H9 (cell line): ENCODE measurements at regions not wholly inside any gene's neighbourhood (a gene's known extent, or its start where the extent isn't known, plus 50 kb on each side); places are given as distances from the start of the nearest gene placed in this dataset.

ENCODE experiments used
- DNase-seq: peaks from one replicate; pipeline ENCODE4 v3.0.0-alpha.2; 2017
- H2AFZ ChIP-seq: one replicate; pipeline ENCODE4 v1.6.1; 2013; ENCODE audit warnings: mild to moderate bottlenecking, low read length, control low read depth, moderate library complexity
- H2AK5ac ChIP-seq: 2 replicates; pipeline ENCODE4 v1.6.1; 2013; ENCODE audit warnings: low read length, control low read depth, mixed read lengths; ENCODE audit not compliant: insufficient read length
- H2BK120ac ChIP-seq: one replicate; pipeline ENCODE4 v1.6.1; 2013; ENCODE audit warnings: low read depth, mild to moderate bottlenecking, low read length, control low read depth, inconsistent platforms; ENCODE audit not compliant: poor library complexity, severe bottlenecking
- H2BK12ac ChIP-seq: 2 replicates; pipeline ENCODE4 v1.6.1; 2013; ENCODE audit warnings: low read length, control low read depth, mixed read lengths, low read depth; ENCODE audit not compliant: insufficient read length
- H2BK15ac ChIP-seq: 2 replicates; pipeline ENCODE4 v1.6.1; 2013; ENCODE audit warnings: low read depth, low read length, control low read depth
- H2BK20ac ChIP-seq: one replicate; pipeline ENCODE4 v1.6.1; 2013; ENCODE audit warnings: low read depth, mild to moderate bottlenecking, low read length, control low read depth, inconsistent platforms; ENCODE audit not compliant: poor library complexity, severe bottlenecking
- H2BK5ac ChIP-seq: 2 replicates; pipeline ENCODE4 v1.6.1; 2013; ENCODE audit warnings: low read length, control low read depth, mixed read lengths; ENCODE audit not compliant: insufficient read length
- H3K14ac ChIP-seq: 2 replicates; pipeline ENCODE4 v1.6.1; 2013; ENCODE audit warnings: low read length, control low read depth; ENCODE audit not compliant: insufficient read depth
- H3K18ac ChIP-seq: 2 replicates; pipeline ENCODE4 v1.6.1; 2013; ENCODE audit warnings: low read depth, mild to moderate bottlenecking, mixed read lengths, low read length, control low read depth; ENCODE audit not compliant: insufficient read length
- H3K23ac ChIP-seq: 2 replicates; pipeline ENCODE4 v1.6.1; 2013; ENCODE audit warnings: low read length, control low read depth, mixed read lengths, low read depth; ENCODE audit not compliant: insufficient read length
- H3K23me2 ChIP-seq: 2 replicates; pipeline ENCODE4 v1.6.1; 2013; ENCODE audit warnings: low read depth, mild to moderate bottlenecking, mixed read lengths, low read length, control low read depth; ENCODE audit not compliant: insufficient read length, poor library complexity, severe bottlenecking
- H3K27ac ChIP-seq: 2 replicates; pipeline ENCODE4 v1.5.1; 2013; ENCODE audit warnings: low read length, control low read depth, mixed read lengths, low read depth; ENCODE audit not compliant: insufficient read length
- H3K27me3 ChIP-seq: 2 replicates; pipeline ENCODE4 v1.6.1; 2013; ENCODE audit warnings: low read length, control low read depth, inconsistent platforms; ENCODE audit not compliant: insufficient read depth
- H3K4ac ChIP-seq: 2 replicates; pipeline ENCODE4 v1.6.1; 2013; ENCODE audit warnings: low read depth, mild to moderate bottlenecking, control low read depth, inconsistent platforms, low read length, moderate library complexity
- H3K4me1 ChIP-seq: 2 replicates; pipeline ENCODE4 v1.6.1; 2013; ENCODE audit warnings: low read length, control low read depth, inconsistent platforms; ENCODE audit not compliant: insufficient read depth
- H3K4me2 ChIP-seq: 2 replicates; pipeline ENCODE4 v1.6.1; 2013; ENCODE audit warnings: low read length, control low read depth, mixed read lengths; ENCODE audit not compliant: insufficient read length, insufficient read depth
- H3K56ac ChIP-seq: 2 replicates; pipeline ENCODE4 v1.6.1; 2013; ENCODE audit warnings: low read depth, mild to moderate bottlenecking, mixed read lengths, low read length, control low read depth; ENCODE audit not compliant: insufficient read length
- H3K79me1 ChIP-seq: 2 replicates; pipeline ENCODE4 v1.6.1; 2013; ENCODE audit warnings: low read depth, mild to moderate bottlenecking, moderate library complexity, low read length, control low read depth, inconsistent platforms; ENCODE audit not compliant: insufficient read depth, poor library complexity, severe bottlenecking
- H3K79me2 ChIP-seq: 2 replicates; pipeline ENCODE4 v1.6.1; 2013; ENCODE audit warnings: low read length, control low read depth, inconsistent platforms; ENCODE audit not compliant: insufficient read depth
- H3K9ac ChIP-seq: 2 replicates; pipeline ENCODE4 v1.6.1; 2013; ENCODE audit warnings: low read length, control low read depth, mixed read lengths; ENCODE audit not compliant: insufficient read length; ENCODE audit errors: extremely low read depth
- H3K9me3 ChIP-seq: one replicate; pipeline ENCODE4 v1.6.1; 2013; ENCODE audit warnings: low read depth, low read length, inconsistent platforms; ENCODE audit not compliant: control insufficient read depth
- H3T11ph ChIP-seq: one replicate; pipeline ENCODE4 v1.6.1; 2013; ENCODE audit warnings: mild to moderate bottlenecking, low read length, control low read depth, inconsistent platforms
- H4K20me1 ChIP-seq: one replicate; pipeline ENCODE4 v1.6.1; 2013; ENCODE audit not compliant: control insufficient read depth, insufficient read length, insufficient read depth
- H4K5ac ChIP-seq: 2 replicates; pipeline ENCODE4 v1.6.1; 2013; ENCODE audit warnings: low read depth, mild to moderate bottlenecking, mixed read lengths, low read length, control low read depth; ENCODE audit not compliant: insufficient read length
- H4K8ac ChIP-seq: replicated peaks from 2 replicates; pipeline ENCODE4 v1.6.1; 2013; ENCODE audit warnings: low read length, control low read depth, mixed read lengths, low read depth; ENCODE audit not compliant: insufficient read length
- H4K91ac ChIP-seq: 2 replicates; pipeline ENCODE4 v1.6.1; 2013; ENCODE audit warnings: low read depth, mild to moderate bottlenecking, moderate library complexity, mixed read lengths, low read length, control low read depth; ENCODE audit not compliant: insufficient read length
- H3K27ac Mint-ChIP-seq, 3 experiments: 2 replicates in 2 of 3; 3 replicates in 1 of 3; pipeline ENCODE4 v1.8.0; 2020 to 2021; ENCODE audit warnings: mixed read lengths in 3 of 3, mild to moderate bottlenecking in 1 of 3, moderate library complexity in 1 of 3
- H3K27me3 Mint-ChIP-seq: 2 replicates; pipeline ENCODE4 v1.8.0; 2021; ENCODE audit warnings: low read depth, mild to moderate bottlenecking, moderate library complexity, mixed read lengths
- H3K36me3 Mint-ChIP-seq, 3 experiments: 2 replicates in 2 of 3; 3 replicates in 1 of 3; pipeline ENCODE4 v1.8.0; 2020 to 2021; ENCODE audit warnings: low read depth in 3 of 3, mixed read lengths in 3 of 3; ENCODE audit not compliant: insufficient read depth in 1 of 3
- H3K4me1 Mint-ChIP-seq, 2 experiments: 2 replicates each; pipeline ENCODE4 v1.8.0; 2020; ENCODE audit warnings: mixed read lengths in 2 of 2
- H3K4me3 Mint-ChIP-seq, 2 experiments: 2 replicates in 1 of 2; 3 replicates in 1 of 2; pipeline ENCODE4 v1.8.0; 2020 to 2021; ENCODE audit warnings: mild to moderate bottlenecking in 2 of 2, mixed read lengths in 2 of 2, moderate library complexity in 1 of 2
- H3K9me3 Mint-ChIP-seq, 2 experiments: 2 replicates in 1 of 2; 3 replicates in 1 of 2; pipeline ENCODE4 v1.8.0; 2020; ENCODE audit warnings: mild to moderate bottlenecking in 2 of 2, mixed read lengths in 2 of 2, moderate library complexity in 1 of 2
- CTCF ChIP-seq: fragments of 200-600 bp; sonication (generic); conservative IDR thresholded peaks from 3 replicates; pipeline ENCODE4 v1.8.0; 2021; ENCODE audit warnings: antibody characterized with exemption, mild to moderate bottlenecking
- WGBS: extraction: QIAGEN DNeasy Blood & Tissue Kit; methylation state at CpG from one replicate; pipeline ENCODE4 v1.1.7; 2013; ENCODE audit warnings: missing lambda C conversion rate, low lambda C conversion rate, mixed read lengths; ENCODE audit not compliant: insufficient read length; ENCODE audit errors: extremely low coverage; 5-methylcytosine and 5-hydroxymethylcytosine counted together

- no peaks in the 10 kb centered on the region for H3K23me2 ChIP-seq
- H3K79me1 ChIP-seq, result no peaks in the 10 kb centered on the region
- no peaks in the 10 kb centered on the region for H3K9me3 ChIP-seq
- no peak overlapping the region for H3K9ac ChIP-seq
- H2BK15ac ChIP-seq, result no peak overlapping the region
- no CpG with 5 or more reads among the region's 16 CpGs for WGBS
- no peak for TF ChIP-seq CTCF
- H3K18ac ChIP-seq, result no peak overlapping the region
- no peak overlapping the region for H2BK5ac ChIP-seq
- no peak overlapping the region for H3T11ph ChIP-seq
- peaks cover 18% of the 10 kb centered on the region for H3K27me3 Mint-ChIP-seq
- no peaks in the 10 kb centered on the region for H3K79me2 ChIP-seq
- no peaks in the 10 kb centered on the region for H3K4me1 ChIP-seq
- no peak overlapping the region for H2AFZ ChIP-seq
- no peak overlapping the region for H3K56ac ChIP-seq
- H3K4me3 Mint-ChIP-seq, result no peak overlapping the region
- no peaks in the 10 kb centered on the region; a peak in 1 of 7 replicates for H3K36me3 Mint-ChIP-seq
- no peak overlapping the region for H2BK120ac ChIP-seq
- H2BK12ac ChIP-seq, result no peak overlapping the region
- no peaks in the 10 kb centered on the region for H4K20me1 ChIP-seq
- H3K4me2 ChIP-seq, result no peak overlapping the region
- H3K14ac ChIP-seq, result no peak overlapping the region; the same call in 1 of the 2 replicates
- peaks cover 9 to 13% of the 10 kb centered on the region in 2 experiments for H3K4me1 Mint-ChIP-seq
- H3K27ac ChIP-seq, result no peak overlapping the region
- no peak overlapping the region for H3K4ac ChIP-seq
- H2AK5ac ChIP-seq, result no peak overlapping the region
- no peak overlapping the region; a peak in 2 of 7 replicates for H3K27ac Mint-ChIP-seq
- H4K8ac ChIP-seq, result no peak overlapping the region
- no peak overlapping the region for H4K91ac ChIP-seq
- H3K9me3 Mint-ChIP-seq, result no peaks in the 10 kb centered on the region; a peak in 1 of 5 replicates
- H4K5ac ChIP-seq, result no peak overlapping the region
- no peak overlapping the region for H2BK20ac ChIP-seq
- no peaks in the 10 kb centered on the region for H3K27me3 ChIP-seq
- DNase-seq, result no peak
- no peak overlapping the region for H3K23ac ChIP-seq
These were observed 94.6 kb downstream of the EN1 start for GRCh38 chr2:118752762-118753429.
